SK-N-SH treated with all-trans-retinoic acid at 6 μM for 48 hours (cell line): ENCODE measurements at regions not wholly inside any gene's neighbourhood (a gene's known extent, or its start where the extent isn't known, plus 50 kb on each side); places are given as distances from the start of the nearest gene placed in this dataset.

Experiments
- ATAC-seq: fragments of 200-7000 bp; cut with Tn5 transposase; 3 replicates; pipeline ENCODE4 v1.9.1; 2020; ENCODE audit warnings: mild to moderate bottlenecking, moderate library complexity
- ARNTL ChIP-seq: fragments of 450-650 bp; formaldehyde crosslinking; IDR thresholded peaks from 2 replicates; pipeline ENCODE4 v1.5.0; 2020; ENCODE audit warnings: low read depth, mild to moderate bottlenecking, moderate library complexity, borderline replicate concordance
- BACH2 ChIP-seq: fragments of 250-450 bp; sonication (Bioruptor Pico); IDR thresholded peaks from 2 replicates; pipeline ENCODE4 v1.9.0; 2021; ENCODE audit warnings: mild to moderate bottlenecking, borderline replicate concordance
- CSDC2 ChIP-seq: fragments of 250-450 bp; sonication (Bioruptor Pico); IDR thresholded peaks from 2 replicates; pipeline ENCODE4 v1.5.0; 2020; ENCODE audit warnings: mild to moderate bottlenecking, moderate library complexity
- ESRRG ChIP-seq: fragments of 250-450 bp; sonication (Bioruptor Pico); IDR thresholded peaks from 2 replicates; pipeline ENCODE4 v1.6.1; 2021; ENCODE audit warnings: mild to moderate bottlenecking
- GLIS3 ChIP-seq: fragments of 250-450 bp; sonication (Bioruptor Pico); IDR thresholded peaks from 2 replicates; pipeline ENCODE4 v1.5.0; 2020; ENCODE audit warnings: mild to moderate bottlenecking, moderate library complexity
- ISL1 ChIP-seq: fragments of 250-450 bp; sonication (Bioruptor Pico); IDR thresholded peaks from 2 replicates; pipeline ENCODE4 v2.1.2; 2022; ENCODE audit warnings: mild to moderate bottlenecking, moderate library complexity
- OSR1 ChIP-seq: fragments of 250-450 bp; sonication (Bioruptor Pico); IDR thresholded peaks from 2 replicates; pipeline ENCODE4 v1.8.0; 2022; ENCODE audit warnings: moderate library complexity, mild to moderate bottlenecking, inconsistent platforms
- PPARA ChIP-seq: fragments of 250-450 bp; sonication (Bioruptor Pico); IDR thresholded peaks from 2 replicates; pipeline ENCODE4 v1.5.0; 2020; ENCODE audit warnings: mild to moderate bottlenecking, borderline replicate concordance
- RARB ChIP-seq: fragments of 250-450 bp; sonication (Bioruptor Pico); IDR thresholded peaks from 2 replicates; pipeline ENCODE4 v1.8.0; 2021; ENCODE audit warnings: mild to moderate bottlenecking, moderate library complexity
- SNAI2 ChIP-seq: fragments of 250-450 bp; sonication (Bioruptor Pico); IDR thresholded peaks from 2 replicates; pipeline ENCODE4 v1.5.0; 2020; ENCODE audit warnings: mild to moderate bottlenecking, moderate library complexity
- TCF4 ChIP-seq: fragments of 250-450 bp; sonication (Bioruptor Pico); IDR thresholded peaks from 2 replicates; pipeline ENCODE4 v1.8.0; 2021; ENCODE audit warnings: mild to moderate bottlenecking, moderate library complexity, borderline replicate concordance
- TOX ChIP-seq: fragments of 250-450 bp; sonication (Bioruptor Pico); IDR thresholded peaks from 2 replicates; pipeline ENCODE4 v1.8.0; 2021; ENCODE audit warnings: mild to moderate bottlenecking, moderate library complexity, borderline replicate concordance
- ZC3H10 ChIP-seq: fragments of 250-450 bp; sonication (Bioruptor Pico); IDR thresholded peaks from 2 replicates; pipeline ENCODE4 v1.5.1; 2021; ENCODE audit warnings: mild to moderate bottlenecking, moderate library complexity
- ZFP3 ChIP-seq: fragments of 250-450 bp; sonication (Bioruptor Pico); IDR thresholded peaks from 2 replicates; pipeline ENCODE4 v1.5.0; 2020; ENCODE audit warnings: mild to moderate bottlenecking, moderate library complexity
- ZFP30 ChIP-seq: fragments of 450-650 bp; formaldehyde crosslinking; IDR thresholded peaks from 2 replicates; pipeline ENCODE4 v1.5.0; 2022; ENCODE audit warnings: mild to moderate bottlenecking, moderate library complexity
- ZNF565 ChIP-seq: fragments of 450-650 bp; formaldehyde crosslinking; conservative IDR thresholded peaks from 2 replicates; pipeline ENCODE4 v1.5.0; 2020; ENCODE audit warnings: low read depth, mild to moderate bottlenecking, moderate library complexity
- ZNF70 ChIP-seq: fragments of 450-650 bp; formaldehyde crosslinking; IDR thresholded peaks from 2 replicates; pipeline ENCODE4 v1.5.0; 2020; ENCODE audit warnings: mild to moderate bottlenecking, moderate library complexity
- ZNF8 ChIP-seq: fragments of 450-650 bp; formaldehyde crosslinking; IDR thresholded peaks from 2 replicates; pipeline ENCODE4 v1.5.0; 2020; ENCODE audit warnings: mild to moderate bottlenecking, moderate library complexity
- TF ChIP-seq, protein P1 (sequence below): fragments of 250-450 bp; sonication (Bioruptor Pico); IDR thresholded peaks from 2 replicates; pipeline ENCODE4 v1.8.0; 2020; ENCODE audit warnings: mild to moderate bottlenecking, moderate library complexity, borderline replicate concordance
- TF ChIP-seq, protein P2 (sequence below): fragments of 250-450 bp; sonication (Bioruptor Pico); IDR thresholded peaks from 2 replicates; pipeline ENCODE4 v1.5.1; 2021; ENCODE audit warnings: mild to moderate bottlenecking, moderate library complexity
- TF ChIP-seq, protein P3 (sequence below): fragments of 250-450 bp; sonication (Bioruptor Pico); IDR thresholded peaks from 2 replicates; pipeline ENCODE4 v1.5.1; 2020; ENCODE audit warnings: low read depth, mild to moderate bottlenecking, moderate library complexity
- TF ChIP-seq, protein P4 (sequence below): fragments of 250-450 bp; sonication (Bioruptor Pico); IDR thresholded peaks from 2 replicates; pipeline ENCODE4 v1.5.0; 2020; ENCODE audit warnings: mild to moderate bottlenecking, moderate library complexity

DNA sequence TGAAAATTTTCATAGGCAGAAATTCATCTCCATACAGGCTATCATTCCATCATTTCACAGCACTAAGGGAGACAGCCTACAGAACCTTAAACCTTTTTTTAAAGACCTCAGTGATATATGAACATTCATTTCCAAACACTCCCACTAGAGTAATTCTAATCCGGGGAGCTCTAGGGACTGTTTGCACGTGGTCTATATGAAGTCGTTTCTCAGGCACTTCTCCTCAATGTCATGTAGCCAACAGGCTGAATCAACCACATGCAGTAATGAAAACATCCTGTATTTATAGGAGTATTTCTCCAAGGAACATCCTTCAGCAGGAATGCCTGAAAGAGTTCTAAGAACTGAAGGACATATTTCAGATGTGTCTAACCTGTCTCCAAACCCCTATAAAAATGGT lies 97.3 kb upstream of the CREB1 start:
- TF ChIP-seq, protein P1, sequence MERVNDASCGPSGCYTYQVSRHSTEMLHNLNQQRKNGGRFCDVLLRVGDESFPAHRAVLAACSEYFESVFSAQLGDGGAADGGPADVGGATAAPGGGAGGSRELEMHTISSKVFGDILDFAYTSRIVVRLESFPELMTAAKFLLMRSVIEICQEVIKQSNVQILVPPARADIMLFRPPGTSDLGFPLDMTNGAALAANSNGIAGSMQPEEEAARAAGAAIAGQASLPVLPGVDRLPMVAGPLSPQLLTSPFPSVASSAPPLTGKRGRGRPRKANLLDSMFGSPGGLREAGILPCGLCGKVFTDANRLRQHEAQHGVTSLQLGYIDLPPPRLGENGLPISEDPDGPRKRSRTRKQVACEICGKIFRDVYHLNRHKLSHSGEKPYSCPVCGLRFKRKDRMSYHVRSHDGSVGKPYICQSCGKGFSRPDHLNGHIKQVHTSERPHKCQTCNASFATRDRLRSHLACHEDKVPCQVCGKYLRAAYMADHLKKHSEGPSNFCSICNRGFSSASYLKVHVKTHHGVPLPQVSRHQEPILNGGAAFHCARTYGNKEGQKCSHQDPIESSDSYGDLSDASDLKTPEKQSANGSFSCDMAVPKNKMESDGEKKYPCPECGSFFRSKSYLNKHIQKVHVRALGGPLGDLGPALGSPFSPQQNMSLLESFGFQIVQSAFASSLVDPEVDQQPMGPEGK (CRISPR knock-in tag): no peak
- no peak for TF ChIP-seq ZFP30 (CRISPR knock-in tag)
- no peak for TF ChIP-seq TOX (CRISPR knock-in tag)
- TF ChIP-seq BACH2: no peak
- no peak for TF ChIP-seq GLIS3 (CRISPR knock-in tag)
- TF ChIP-seq, protein P2, sequence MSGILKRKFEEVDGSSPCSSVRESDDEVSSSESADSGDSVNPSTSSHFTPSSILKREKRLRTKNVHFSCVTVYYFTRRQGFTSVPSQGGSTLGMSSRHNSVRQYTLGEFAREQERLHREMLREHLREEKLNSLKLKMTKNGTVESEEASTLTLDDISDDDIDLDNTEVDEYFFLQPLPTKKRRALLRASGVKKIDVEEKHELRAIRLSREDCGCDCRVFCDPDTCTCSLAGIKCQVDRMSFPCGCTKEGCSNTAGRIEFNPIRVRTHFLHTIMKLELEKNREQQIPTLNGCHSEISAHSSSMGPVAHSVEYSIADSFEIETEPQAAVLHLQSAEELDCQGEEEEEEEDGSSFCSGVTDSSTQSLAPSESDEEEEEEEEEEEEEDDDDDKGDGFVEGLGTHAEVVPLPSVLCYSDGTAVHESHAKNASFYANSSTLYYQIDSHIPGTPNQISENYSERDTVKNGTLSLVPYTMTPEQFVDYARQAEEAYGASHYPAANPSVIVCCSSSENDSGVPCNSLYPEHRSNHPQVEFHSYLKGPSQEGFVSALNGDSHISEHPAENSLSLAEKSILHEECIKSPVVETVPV (CRISPR knock-in tag): no peak
- TF ChIP-seq, protein P3, sequence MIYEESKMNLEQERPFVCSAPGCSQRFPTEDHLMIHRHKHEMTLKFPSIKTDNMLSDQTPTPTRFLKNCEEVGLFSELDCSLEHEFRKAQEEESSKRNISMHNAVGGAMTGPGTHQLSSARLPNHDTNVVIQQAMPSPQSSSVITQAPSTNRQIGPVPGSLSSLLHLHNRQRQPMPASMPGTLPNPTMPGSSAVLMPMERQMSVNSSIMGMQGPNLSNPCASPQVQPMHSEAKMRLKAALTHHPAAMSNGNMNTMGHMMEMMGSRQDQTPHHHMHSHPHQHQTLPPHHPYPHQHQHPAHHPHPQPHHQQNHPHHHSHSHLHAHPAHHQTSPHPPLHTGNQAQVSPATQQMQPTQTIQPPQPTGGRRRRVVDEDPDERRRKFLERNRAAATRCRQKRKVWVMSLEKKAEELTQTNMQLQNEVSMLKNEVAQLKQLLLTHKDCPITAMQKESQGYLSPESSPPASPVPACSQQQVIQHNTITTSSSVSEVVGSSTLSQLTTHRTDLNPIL (CRISPR knock-in tag): no peak
- TF ChIP-seq SNAI2 (CRISPR knock-in tag): no peak
- TF ChIP-seq ISL1 (CRISPR knock-in tag): no peak
- TF ChIP-seq, protein P4, sequence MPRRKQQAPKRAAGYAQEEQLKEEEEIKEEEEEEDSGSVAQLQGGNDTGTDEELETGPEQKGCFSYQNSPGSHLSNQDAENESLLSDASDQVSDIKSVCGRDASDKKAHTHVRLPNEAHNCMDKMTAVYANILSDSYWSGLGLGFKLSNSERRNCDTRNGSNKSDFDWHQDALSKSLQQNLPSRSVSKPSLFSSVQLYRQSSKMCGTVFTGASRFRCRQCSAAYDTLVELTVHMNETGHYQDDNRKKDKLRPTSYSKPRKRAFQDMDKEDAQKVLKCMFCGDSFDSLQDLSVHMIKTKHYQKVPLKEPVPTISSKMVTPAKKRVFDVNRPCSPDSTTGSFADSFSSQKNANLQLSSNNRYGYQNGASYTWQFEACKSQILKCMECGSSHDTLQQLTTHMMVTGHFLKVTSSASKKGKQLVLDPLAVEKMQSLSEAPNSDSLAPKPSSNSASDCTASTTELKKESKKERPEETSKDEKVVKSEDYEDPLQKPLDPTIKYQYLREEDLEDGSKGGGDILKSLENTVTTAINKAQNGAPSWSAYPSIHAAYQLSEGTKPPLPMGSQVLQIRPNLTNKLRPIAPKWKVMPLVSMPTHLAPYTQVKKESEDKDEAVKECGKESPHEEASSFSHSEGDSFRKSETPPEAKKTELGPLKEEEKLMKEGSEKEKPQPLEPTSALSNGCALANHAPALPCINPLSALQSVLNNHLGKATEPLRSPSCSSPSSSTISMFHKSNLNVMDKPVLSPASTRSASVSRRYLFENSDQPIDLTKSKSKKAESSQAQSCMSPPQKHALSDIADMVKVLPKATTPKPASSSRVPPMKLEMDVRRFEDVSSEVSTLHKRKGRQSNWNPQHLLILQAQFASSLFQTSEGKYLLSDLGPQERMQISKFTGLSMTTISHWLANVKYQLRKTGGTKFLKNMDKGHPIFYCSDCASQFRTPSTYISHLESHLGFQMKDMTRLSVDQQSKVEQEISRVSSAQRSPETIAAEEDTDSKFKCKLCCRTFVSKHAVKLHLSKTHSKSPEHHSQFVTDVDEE (CRISPR knock-in tag): no peak
- no peak for TF ChIP-seq OSR1 (CRISPR knock-in tag)
- no peak for TF ChIP-seq PPARA (CRISPR knock-in tag)
- TF ChIP-seq ZNF8 (CRISPR knock-in tag): no peak
- no peak for TF ChIP-seq ZNF70 (CRISPR knock-in tag)
- TF ChIP-seq ZNF565 (CRISPR knock-in tag): no peak
- no peak for TF ChIP-seq ZFP3 (CRISPR knock-in tag)
- TF ChIP-seq ZC3H10 (CRISPR knock-in tag): no peak
- no peak for TF ChIP-seq TCF4 (CRISPR knock-in tag)
- no peak for TF ChIP-seq CSDC2 (CRISPR knock-in tag)
- TF ChIP-seq ESRRG (CRISPR knock-in tag): no peak
- TF ChIP-seq, all 23 proteins: peak for 0
- ATAC-seq: no peak

DNA sequence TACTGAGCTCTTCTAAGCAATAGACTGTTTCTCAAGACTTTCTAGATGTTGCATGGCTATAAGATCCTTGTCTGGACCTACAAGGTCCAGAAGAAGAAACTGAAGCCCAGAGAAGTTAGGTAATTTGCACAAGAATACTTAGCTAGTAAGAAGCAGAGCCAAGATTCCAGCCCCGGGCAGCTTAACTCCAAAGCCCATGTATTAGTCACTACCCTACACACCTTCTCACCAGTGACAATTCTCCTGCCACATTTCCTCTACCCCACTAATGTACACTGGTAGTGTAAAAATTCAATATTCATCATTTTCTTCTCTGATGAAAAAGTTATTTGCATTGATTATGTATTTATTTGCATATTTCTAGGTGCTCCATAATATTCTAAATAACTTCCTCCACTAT lies 95.5 kb upstream of the CREB1 start:
- ATAC-seq: no peak
- no peak for TF ChIP-seq CSDC2 (CRISPR knock-in tag)
- no peak for TF ChIP-seq OSR1 (CRISPR knock-in tag)
- TF ChIP-seq PPARA (CRISPR knock-in tag): no peak
- no peak for TF ChIP-seq ARNTL (CRISPR knock-in tag)
- TF ChIP-seq, protein P1 (CRISPR knock-in tag): no peak
- TF ChIP-seq ESRRG (CRISPR knock-in tag): no peak
- TF ChIP-seq RARB: no peak
- no peak for TF ChIP-seq ISL1 (CRISPR knock-in tag)
- TF ChIP-seq, protein P2 (CRISPR knock-in tag): no peak
